HuH-7.5 (cell line): ENCODE measurements at regions not wholly inside any gene's neighbourhood (a gene's known extent, or its start where the extent isn't known, plus 50 kb on each side); places are given as distances from the start of the nearest gene placed in this dataset.
"Not testable (repeated sequence)": the region's sequence is repeated elsewhere in the genome, so short reads cannot be mapped to it uniquely, and the experiment has no call there.

ENCODE experiments used
- DNase-seq: peaks from one replicate; pipeline ENCODE4 v3.0.0; 2011; ENCODE audit warnings: low spot score

DNA sequence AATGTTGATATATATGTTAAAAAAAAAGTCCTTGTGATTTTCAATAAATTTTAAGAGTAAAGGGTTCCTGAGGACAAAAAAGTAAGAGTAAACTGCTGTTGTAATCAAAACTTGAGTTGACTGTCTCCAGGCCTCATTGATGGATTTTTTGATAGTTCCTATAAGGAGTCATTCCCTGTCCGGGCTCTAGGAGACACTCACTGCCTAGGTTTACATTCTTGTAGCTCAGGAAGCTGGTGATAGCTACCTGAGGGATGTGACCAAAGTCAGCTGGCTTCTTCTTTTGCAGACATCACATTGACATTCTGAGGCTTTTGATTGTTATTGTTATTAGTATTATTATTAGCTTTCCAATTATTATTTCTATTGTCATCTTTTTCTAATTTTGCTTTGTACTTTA, 116.5 kb upstream of the FBXL7 start:
- DNase-seq, result no peak

DNA sequence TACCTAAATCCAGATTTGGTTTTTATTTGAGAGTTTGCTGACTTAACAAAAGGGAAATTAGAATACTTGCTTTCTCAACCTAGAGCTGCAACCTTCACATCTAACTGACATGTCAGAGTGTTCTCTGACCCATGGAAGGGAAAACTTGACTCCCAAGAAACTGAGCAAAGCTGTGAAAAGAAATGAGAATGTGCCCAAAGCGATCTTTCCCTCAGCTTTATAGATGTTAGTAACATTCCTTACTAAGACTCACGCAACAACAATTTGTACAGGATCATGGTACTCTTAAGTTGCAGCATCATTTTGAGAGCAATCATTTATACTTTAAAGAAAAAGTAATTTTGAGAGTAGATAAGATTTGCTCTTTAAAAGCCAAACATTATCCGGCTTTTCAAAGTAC, 117.0 kb upstream of the FBXL7 start:
- no peak for DNase-seq

DNA sequence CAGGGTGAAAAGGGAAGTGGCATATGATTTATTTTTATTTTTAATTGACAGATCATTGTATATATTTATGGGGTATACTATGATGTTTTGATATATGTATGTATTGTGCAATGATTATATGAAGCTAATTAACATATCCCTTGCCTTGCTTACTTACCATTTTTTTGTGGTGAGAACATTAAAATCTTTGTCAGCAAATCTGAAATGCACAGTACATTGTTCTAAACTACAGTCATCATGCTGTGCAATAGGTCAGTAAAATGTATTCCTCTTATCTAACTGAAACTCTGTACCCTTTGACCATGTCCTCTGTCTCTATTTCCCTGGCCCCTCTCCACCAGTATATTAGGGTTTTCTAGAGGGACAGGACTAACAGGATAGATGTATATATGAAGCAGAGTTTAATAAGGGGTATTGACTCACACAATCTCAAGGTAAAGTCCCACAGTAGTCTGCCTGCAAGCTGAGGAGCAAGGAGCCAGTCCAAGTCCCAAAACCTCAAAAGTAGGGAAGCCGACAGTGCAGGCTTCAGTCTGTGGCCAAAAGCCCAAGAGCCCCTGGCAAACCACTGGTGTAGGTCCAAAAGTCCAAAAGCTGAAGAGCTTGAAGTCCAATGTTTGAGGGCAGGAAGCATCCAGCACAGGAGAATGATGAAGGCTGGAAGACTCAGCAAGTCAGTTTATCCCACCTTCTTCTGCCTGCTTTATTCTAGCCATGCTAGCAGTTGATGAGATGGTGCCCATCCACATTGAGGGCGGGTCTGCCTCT, 122.2 kb upstream of the FBXL7 start:
- no peak for DNase-seq

DNA sequence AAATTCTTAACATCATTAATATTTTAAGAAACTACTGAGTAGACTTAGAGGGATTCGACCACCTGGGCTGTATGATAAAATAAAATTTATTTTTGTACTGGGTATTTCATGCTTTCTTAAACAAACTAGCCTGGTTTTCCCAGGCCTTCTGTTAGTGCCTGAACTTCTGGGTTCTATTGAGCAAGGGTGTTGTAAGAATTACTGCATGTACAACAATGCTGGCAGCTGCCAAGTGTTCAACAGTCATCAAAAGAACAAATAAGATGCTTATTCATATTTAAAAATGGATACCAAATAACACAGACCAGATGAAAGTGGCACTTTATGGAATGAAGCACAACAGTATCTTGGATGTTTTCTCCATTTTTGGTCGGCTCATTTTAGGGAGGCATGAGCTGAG, 123.2 kb upstream of the FBXL7 start:
- no peak for DNase-seq

DNA sequence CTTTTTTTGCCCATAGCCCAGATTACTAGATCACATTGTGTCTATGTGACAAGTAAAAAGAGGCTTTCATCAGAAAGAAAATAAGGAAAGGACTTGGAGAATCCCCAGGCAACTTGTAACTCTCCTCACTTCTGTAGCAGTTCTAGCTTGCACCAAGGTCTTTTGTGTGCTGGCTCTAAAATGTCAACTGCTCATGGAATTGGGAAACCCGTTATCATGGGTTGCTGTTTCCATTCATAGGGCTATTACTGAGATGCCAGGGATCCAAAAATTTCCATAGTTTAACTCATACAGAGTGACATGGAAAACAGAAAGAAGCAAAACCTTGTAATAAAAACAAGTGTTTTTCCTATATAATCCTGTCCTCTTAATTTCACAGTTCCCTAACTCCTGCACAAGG, 123.9 kb upstream of the FBXL7 start:
- DNase-seq, result no peak

DNA sequence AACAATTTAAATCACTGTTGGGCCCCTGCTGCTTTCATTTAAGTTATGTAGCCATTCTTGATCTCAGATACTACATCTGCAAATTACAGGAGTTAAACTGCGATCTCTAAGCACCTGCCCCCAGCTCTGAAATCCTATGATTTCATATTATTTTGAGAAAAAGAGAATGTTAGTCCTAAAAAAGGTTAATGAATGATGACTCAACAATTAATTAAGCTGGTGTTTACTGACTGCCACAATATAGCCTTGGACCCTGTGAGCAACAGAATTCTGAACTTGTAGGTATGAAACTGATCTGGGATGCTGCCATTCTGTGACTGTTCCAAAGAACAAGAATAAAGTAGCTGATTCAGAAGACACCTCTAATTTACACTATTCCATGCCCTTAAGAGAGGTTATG, 124.4 kb upstream of the FBXL7 start:
- DNase-seq, result no peak

DNA sequence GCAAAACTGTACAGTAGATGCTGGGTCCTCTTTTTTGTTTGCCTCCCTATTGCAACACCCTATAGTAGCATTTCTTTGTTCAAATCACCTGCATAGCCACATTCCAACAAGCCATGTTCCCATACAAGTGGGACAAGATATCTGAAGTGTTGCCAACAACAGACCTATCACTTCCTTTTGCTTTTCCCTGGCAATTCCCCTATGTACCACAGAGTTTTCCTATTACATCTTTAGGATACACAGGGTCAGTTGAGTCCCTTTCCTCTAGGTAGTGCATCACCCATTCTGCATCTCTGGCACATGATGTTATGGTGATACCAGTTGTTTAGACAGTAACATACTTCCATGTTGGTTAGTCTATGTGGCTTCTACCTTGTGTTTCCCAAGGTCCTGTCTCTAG, 125.1 kb upstream of the FBXL7 start:
- DNase-seq, result no peak

DNA sequence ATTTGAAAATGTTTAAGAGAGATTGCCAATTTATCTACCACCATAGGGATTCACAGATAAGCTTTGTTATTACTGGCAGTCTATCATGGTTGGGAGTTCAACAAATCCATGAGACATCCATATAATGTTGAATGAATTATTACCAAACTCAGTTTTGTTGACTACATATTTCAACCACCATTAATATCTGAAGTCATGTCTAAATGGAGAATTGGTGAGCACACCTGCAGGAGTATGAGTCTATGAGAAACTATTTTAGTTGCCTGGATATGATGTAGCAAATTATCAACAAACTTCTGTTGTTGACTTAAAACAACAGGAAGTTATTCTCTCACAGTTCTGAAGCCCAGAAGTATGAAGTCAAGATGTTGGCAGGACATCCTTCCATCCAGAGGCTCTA, 126.8 kb upstream of the FBXL7 start:
- no peak for DNase-seq

DNA sequence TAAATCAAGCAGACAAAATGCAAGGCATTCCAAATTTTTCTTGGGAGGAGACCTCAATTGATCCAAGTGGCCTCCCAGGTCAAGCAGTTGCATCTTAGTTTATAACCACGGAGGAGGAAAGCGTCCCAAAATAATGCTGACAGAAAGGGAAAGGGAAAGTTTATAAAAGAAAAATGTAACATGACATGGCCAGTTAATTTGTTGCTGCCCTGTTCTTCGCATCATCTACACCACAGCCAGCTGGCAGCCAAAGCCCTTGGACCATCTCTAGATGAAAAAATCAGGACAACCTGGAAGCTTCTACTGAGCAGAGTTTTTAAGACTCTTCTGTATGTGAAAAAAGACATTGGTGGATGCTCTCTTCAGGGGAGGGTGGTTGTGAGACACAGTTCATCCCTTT, 128.8 kb upstream of the FBXL7 start:
- no peak for DNase-seq

DNA sequence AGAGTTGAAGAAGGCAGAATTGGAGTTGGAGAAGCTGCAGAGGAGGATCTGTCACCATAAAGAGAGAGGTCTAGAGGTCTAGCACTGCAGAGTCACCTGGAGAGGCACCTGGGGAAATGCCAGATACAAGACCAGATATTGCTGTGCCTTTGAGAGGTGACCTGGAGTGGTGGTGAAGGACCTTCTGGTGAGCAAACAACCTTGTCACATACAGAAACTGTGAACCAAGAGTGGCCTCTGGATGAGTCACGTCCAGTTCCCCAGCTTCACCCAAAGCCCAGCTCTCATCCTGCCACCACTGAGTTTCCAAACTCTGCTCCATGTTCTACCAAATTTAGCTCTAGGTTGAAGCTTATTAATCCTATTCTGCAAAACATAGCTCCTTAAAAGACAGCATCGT, 131.1 kb upstream of the FBXL7 start:
- DNase-seq, result no peak

DNA sequence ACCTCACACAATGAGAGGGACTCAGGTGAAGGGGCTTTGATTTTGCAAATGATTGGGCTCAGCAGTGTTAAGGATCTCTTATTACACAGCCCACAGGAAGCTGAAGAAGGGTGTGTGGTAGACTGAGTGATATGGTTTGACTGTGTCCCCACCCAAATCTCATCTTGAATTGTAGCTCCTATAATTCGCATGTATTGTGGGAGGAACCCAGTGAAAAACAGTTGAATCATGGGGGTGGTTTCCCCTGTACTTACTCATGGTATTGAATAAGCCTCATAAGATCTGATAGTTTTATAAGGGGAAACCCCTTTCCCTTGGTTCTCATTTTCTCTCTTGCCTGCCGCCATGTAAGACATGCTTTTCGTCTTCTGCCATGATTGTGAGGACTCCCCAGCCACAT, 132.5 kb upstream of the FBXL7 start:
- no peak for DNase-seq

DNA sequence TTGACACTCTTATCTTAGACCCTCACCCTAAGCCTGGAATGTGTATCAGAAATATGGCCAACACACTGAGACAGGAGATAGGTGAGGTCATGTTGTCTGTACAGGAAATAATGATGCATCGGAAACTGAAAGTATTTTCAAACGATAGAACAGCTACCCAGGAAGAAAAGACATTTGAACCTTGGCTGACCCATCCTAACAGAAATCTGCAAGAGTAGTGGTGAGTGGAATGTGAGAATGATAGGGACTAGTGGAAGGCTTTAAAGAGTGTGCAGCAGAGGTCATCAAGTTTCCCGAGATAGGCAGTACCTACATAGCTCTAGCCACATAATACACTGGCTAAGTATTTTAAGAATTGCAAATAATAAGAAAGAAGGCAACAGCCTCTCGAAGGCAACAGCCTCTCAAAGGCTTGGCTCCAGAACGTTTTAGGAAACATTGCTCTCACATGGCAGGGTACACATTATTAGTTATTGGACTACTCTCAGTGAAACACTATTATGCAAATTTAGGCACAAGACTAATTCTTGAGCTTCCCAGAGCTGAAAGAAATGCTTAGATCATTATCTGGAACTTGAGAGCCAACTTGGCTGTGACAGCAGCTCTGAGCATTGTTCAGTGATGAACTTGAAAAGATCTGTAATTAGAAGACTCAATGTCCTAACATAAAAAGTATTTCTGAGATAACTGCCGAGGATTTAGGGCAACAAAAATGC, 133.1 kb upstream of the FBXL7 start:
- no peak for DNase-seq

DNA sequence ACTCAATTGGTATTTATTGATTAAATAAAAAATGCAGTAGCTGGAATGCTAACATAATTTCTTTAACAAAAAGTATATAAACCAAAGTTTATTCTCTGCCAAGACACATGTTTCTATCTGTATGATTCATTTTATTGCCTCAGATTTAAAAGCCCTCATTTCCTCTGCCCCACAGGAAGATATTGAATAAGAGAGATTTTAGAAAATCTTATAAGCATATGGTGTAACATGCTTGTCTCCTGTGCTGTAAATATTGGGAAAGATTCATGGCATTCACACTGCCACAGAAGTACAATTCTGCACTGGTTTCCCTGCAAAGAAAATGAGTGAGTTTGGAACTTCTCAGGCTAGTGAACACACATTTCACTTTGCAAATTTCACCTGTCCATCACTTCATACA, 134.9 kb upstream of the FBXL7 start:
- no peak for DNase-seq

DNA sequence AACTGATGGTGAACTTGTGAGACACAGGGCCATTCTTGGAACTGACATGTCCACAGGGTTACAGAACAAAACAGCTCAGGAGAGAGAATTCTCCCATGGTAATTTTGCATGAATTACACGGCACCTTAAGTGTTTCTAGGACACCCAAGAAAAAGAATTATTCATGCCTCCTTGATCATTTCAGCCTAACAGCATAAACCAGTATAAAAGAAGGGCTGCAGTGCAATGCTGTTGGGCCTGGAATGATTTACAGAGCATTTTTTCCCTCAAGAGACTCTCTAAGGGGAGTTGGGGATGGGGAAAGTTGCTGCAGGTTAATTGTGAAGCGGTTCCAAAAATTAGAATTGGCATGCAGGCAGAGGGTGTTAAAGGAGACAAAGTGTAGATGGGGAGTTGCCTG, 136.4 kb upstream of the FBXL7 start:
- DNase-seq, result no peak

DNA sequence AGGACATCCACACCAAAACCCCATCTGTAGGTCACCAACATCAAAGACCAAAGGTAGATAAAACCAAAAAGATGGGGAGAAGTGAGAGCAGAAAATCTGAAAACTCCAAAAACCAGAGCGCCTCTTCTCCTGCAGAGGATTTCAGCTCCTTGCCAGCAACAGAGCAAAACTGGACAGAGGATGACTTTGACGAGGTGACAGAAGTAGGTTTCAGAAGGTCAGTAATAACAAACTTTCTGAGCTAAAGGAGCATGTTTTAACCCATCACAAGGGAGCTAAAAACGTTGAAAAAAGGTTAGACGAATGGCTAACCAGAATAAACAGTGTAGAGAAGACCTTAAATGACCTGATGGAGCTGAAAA, 142.9 kb upstream of the FBXL7 start:
- DNase-seq, result not testable (repeated sequence)

DNA sequence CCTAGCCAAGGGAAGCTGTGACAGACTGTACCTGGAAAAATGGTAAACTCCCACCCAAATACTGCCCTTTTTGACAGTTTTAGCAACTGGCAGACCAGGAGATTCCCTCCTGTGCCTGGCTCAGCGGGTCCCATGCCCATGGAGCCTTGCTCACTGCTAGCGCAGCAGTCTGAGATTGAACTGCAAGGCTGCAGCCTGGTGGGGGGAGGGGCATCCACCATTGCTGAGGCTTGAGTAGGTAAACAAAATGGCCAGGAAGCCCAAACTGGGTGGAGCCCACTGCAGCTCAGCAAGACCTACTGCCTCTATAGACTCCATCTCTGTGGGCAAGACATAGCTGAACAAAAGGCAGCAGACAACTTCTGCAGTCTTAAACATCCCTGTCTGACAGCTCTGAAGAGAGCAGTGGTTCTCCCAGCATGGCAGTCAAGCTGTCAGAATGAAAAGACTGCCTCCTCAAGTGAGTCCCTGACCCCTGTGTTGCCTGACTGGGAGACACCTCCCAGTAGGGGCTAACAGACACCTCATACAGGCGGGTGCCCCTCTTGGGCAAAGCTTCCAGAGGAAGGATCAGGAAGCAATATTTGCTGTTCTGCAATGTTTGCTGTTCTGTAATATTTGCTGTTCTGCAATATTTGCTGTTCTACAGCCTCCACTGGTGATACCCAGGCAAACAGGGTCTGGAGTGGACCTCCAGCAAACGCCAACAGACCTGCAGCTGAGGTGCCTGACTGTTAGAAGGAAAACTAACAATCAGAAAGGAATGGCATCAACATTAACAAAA, 143.5 kb upstream of the FBXL7 start:
- not testable (repeated sequence) for DNase-seq

DNA sequence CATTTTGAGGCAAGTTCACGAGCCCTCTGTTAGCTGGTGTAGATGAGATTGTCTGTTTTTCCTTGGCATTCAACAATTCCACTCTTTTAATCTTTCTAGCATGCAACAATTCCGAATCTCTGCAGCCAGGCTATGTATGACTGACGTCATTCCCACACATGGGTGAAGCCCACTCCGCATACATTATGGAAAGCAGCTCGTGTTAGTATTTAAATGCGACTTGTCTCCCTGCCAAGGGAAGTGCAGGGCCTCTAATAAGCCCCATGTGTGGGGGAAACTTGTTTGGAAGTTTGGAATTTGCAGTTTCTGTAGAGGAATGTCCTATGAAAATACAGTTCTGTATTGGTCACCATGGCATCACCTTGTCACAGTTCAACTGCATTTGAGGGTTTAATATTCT, 146.0 kb upstream of the FBXL7 start:
- DNase-seq, result no peak

DNA sequence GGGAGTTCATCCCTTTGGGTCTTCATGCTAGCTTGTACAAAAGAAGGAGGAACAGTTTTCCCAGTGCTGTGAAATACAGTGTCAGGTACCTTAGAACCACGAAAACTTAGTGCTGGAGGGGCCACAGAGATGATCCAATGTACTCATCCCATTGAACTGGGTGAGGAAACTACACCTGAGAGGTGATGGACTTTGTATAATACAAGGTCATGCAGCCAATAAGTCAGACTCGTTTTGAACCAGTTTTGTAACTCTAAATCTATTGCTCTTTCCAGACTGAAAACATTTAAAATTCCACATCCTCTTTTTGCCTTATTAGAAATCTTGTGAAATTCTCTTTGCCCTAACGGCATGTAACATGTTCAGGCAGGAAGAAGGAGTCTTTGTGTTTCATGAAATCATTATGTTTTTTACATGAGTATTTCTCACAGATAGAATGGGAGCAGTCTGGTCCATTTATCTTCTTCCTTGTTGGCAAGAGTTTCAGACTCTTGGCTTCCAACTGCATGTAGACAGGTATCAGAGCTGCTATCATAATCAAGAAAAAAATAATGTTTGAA, 146.8 kb upstream of the FBXL7 start:
- no peak for DNase-seq

DNA sequence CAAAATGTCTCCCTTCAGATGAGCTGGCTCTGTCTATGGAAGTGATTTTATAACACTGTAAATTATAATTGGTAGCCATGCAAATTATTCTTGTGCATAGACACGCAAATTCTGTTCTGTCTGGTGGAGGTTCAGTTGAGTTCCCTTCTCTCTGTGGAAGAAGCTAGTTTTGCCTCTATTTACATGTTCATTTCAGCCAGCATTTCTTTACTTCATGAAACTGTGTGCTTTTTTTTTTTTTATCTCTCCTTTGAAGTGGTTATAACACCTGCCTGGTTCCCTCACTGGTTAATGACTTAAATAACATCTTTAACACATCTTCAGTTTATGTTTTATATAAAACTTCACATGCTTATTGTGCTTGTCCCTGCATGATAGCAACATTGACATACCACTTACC, 149.4 kb upstream of the FBXL7 start:
- DNase-seq, result no peak

DNA sequence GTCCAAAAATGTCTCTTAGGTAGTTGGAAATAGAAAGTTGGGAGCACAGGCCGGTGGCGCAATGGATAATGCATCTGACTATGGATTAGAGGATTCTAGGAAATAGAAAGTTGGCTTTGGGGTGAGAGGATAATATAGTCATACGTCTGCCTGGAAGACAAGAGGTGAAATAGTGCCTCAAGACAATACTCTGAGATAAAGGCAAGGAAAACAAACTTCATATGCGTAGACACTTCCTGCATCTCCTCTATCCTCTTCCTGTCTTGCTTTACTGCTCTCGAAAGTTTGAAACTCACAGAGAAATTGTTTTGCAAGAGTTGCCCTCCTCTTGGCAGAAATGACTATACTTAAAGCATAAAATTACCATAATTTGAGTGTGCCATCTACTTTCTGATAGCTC, 153.2 kb upstream of the FBXL7 start:
- DNase-seq, result no peak

DNA sequence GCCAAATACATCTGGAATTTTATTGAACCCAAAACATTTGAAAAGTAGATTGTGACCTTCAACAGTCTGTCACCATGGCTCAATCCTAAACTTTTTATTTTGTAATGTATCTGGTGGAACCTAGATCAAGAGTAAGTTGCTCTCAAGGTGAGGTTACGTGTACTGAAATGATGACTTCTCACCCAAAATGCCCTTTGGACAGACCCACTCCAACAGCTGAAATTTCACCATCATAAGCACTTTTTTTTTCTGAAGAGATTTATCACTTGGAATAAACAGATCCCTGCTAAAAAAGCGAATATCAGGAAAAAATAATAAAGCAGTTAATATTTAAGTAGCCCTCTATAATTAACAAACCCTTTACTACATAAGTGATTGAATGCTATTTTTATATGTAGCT, 155.0 kb upstream of the FBXL7 start:
- no peak for DNase-seq

DNA sequence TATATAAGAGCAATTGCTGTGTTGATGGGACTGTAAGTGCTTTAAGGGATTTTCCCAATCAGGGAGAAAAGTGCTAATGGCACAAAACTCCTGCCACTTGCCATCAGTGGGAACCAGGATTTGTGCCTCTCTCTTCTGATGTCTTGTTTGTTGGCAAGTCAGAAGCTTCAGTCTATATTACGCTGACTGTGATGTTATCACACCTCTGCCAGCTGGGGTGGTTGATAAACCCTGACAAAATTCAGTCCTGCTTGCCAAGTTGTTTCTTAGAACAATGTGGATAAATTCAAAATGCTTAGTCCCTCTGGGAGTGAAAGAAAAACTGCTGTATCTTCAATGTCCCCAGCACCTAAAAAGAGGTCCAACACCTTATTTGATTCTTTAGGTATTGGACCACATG, 161.4 kb upstream of the FBXL7 start:
- DNase-seq, result no peak
